GM19467 (cell line): ENCODE measurements at regions not wholly inside any gene's neighbourhood (a gene's known extent, or its start where the extent isn't known, plus 50 kb on each side); places are given as distances from the start of the nearest gene placed in this dataset.
"Not testable (repeated sequence)": the region's sequence is repeated elsewhere in the genome, so short reads cannot be mapped to it uniquely, and the experiment has no call there.

Source experiments
- ATAC-seq: cut with Tn5 transposase; IDR thresholded peaks from one replicate; pipeline ENCODE4 v1.9.1; 2021; ENCODE audit warnings: mild to moderate bottlenecking, moderate library complexity; ENCODE audit not compliant: unreplicated experiment

DNA sequence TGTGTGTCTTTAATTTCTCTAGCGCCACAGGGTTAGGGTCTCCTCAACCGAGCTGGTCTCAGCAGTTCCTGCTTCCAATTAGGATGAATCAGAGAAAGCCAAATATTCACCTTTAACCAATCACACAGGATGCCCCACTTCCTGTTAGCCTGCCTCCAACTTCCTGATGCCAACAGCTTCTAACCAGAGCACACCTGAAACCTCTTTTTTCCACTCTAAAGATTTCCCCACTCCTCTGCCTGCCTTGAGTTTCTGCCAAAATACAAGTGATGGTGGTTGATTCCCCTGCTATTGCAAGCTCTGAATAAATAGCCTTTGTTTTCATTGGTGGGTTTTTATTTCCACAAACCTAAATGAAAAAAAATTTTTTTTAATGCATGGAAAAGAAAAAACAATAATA lies 144.7 kb upstream of the UST start:
- no peak for ATAC-seq

DNA sequence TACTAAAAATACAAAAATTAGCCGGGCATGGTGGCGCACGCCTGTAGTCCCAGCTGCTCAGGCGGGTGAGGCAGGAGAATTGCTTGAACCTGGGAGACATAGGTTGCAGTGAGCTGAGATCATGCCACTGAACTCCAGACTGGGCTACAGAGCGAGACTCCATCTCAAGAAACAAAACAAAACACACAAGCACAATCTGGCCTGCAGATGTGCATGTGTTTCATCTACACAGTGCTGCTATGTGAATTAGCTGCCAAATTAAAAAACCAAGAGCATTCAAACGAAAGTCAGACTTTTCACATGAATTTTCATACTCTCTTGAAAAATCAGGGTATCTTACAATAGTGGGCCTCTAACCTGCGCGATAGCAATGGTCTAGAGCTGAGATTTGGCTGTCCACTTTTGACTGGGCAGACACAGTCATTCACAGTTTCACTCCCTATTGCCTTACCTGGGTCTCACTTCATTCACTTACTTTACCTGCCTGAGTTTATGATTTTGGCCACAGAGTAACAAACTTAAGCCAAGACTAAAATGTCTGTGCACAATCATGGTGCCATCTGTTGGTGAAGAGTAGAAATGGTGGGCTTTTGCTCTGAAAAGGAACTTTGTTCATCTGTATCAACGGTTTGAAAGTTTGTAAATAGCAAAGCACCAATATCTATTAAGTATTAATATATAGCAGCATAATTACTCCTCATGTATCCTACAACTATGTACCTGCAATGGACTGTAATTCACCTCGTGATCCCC lies 138.5 kb upstream of the UST start:
- ATAC-seq: no peak

DNA sequence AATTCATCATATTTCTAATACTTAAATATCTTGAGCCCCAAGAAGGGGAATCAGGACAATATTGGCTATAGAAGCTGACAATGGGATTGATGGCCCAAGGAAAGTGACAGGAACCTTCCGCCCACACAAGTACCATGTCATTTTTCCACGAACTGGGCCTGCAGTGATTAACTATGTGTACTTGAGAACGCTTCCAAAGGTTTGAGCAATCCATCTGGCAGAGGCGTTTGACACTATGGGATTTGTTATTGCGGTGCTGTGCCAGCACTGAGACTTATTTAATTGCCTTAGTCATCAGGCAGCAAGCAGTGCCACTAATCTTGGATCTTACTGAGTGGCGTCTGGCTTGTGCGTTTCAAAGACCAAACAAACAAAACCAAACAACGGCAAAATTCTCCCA lies 135.6 kb upstream of the UST start:
- no peak for ATAC-seq

DNA sequence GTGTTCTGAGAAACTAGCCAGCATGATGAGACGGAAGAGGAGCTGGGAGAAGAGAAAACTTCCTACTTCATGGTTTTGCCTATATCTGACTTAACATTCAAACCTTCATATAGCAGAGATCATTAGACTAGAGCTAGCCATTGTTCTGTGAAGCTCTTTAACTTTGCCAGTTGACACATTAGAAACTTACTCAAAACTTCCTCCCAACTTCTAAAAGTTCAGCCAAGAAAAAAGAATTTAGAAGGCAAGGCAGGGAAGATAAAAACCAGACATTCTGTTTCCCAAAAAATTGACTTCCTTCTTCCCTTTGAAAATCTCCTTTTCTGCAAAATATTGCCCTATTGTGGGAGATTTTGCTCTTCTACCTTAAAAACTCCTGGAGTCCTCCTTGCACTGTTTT lies 134.8 kb upstream of the UST start:
- no peak for ATAC-seq

DNA sequence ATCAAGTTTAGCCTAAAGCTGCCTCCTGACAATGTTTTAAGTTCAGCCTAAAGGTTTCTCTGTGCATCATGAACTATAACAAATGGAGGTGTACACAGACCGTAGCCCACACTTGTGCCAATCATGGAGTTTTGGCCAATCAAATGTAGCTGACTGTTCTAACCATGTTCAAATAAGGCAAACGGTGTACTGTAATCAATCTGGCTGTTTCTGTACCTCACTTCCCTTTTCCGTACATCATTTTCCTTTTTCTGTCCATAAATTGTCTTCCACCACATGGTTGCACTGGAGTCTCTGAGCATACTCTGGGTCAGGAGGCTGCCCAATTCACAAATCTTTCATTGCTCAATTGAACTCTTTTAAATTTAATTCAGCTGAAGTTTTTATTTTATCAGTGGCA lies 132.2 kb upstream of the UST start:
- no peak for ATAC-seq

DNA sequence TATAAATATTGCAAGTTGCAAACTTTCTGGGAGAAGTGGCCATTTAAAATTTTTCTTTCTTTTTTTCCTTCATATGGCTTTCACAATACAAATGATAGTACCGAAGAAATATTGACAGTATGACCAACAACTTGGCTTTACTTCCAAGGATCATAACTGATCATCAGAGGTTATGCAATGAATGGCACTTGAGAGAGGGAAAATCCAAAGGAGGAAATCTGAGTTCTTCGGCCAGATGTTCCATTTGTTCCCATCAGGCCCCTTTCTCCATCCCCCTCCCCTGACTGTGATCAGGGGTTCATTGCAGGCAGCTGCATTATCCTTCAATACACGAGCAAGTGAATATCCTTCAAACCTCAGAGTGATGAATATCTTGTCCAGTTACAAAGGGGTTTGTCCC lies 130.0 kb upstream of the UST start:
- no peak for ATAC-seq

DNA sequence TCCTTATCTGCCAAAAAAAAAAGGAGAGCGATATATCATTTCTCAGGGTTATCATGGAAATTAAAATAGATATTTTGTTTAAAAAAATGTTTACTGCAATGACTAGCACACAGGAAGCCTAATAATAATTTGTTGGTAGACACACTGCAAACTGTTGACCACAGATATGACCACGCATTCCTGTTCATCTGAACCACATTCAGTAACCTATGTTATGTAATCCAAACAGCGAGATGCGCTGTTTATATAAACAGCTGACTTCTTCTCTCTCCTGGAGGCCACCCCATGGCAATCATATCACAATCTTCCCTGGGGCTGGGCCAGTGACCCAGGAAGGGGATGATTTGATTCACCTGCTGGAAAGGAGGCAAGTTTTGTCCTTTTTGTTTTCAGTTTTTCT lies 129.3 kb upstream of the UST start:
- no peak for ATAC-seq

DNA sequence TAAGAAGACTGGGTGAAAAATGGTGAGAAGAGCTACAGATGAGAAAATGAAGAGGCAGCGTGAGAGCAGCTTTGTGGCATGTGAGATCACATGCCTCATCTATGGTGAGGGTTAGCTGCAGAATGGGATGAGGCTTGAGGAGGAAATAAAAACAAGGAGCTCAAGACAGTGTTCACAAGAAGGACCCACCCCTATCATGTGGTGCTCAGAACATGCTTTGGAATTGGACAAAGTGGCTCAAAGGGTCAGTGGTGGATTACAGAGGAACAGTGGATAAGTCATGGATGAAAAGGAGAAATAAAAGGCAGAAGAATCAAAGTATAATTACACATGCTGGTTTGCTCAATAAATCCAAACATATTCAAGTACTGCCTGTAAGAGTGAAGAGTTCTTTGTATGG lies 126.9 kb upstream of the UST start:
- no peak for ATAC-seq

DNA sequence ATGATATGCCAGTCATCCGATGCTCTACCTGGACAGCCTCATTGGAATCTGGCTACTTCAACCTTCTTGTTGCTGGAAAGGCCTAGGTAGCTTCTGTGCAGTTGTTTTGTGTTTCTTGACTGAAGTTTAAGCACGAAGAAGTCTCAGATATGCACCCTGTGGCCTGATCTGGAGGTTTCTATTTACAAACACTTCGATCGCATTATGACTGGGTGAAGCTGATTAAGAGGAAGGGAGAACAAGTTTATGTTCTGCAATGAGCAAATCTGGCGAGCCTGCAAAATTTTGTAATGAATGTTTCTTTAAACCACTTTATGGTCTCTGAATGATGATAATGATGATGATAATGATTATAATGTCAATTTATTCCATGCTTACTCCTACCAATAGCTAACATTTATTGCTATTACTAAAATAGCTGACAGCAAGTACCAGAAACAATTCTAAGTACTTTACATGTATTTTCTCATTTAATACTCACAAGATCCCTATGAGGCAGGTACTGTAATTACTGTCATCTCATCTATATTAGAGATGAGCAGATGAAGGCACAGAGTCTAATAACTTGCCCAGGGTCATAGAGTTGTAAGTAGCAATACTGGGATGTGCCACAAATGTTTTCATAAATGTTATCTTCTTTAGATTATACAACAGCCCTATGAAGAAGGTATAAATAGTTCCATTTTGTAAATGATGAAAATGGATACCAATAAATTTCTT lies 126.1 kb upstream of the UST start:
- ATAC-seq: no peak

DNA sequence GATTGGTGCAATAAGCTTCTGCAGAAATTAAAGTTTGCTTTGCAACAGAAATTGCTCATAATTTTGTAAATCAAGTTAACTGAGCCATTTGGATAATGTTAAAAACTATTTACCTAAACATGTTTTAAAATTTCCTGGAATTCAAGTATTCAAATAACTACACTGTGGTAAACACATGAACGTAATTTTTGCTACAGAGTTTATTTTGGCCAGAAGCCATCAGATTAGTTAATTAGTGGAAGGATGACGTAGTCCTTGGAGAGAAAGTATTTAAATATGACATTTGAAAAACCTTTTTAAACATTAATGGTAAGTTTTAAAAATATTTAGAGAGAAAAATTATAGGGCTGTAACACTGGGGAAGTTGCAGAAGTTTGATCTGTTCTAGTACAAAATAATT lies 121.2 kb upstream of the UST start:
- ATAC-seq: no peak

DNA sequence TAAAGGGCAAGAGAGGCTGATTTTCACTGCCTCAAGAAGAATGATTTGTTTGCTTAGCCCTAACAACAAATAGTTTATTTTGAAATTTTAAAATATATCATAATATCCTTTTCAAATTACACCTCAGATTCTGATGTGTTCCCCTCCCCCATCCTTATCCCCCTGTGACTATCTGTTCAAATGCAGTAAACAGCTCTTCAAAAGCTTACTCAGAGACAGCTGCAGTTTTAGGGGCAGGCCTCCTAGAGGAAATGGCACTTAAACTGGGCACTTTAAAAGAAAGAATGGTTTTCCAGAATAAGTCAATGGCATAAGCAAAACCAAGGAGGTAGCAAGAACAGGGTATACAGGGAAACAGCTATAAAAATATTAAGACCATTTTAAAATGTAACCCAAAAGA lies 118.6 kb upstream of the UST start:
- ATAC-seq: no peak

DNA sequence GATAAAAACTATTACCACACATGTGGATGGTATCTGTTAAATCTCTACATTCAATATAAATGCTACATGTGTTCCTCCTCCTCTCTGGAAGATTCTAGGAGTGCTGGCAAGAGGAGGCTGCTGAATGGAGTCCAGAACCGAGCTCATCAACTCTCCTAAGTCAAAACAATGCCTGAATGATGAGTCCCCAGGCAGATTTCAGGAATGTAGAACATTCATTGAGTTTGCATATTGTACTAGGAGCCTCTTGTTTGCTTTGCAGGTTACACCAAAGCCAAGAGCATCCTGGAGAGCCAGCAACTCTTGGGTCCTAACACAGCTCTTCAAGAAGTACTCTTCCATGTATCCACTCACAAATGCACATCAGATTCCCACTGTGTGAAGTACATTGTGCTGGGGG lies 117.6 kb upstream of the UST start:
- no peak for ATAC-seq

DNA sequence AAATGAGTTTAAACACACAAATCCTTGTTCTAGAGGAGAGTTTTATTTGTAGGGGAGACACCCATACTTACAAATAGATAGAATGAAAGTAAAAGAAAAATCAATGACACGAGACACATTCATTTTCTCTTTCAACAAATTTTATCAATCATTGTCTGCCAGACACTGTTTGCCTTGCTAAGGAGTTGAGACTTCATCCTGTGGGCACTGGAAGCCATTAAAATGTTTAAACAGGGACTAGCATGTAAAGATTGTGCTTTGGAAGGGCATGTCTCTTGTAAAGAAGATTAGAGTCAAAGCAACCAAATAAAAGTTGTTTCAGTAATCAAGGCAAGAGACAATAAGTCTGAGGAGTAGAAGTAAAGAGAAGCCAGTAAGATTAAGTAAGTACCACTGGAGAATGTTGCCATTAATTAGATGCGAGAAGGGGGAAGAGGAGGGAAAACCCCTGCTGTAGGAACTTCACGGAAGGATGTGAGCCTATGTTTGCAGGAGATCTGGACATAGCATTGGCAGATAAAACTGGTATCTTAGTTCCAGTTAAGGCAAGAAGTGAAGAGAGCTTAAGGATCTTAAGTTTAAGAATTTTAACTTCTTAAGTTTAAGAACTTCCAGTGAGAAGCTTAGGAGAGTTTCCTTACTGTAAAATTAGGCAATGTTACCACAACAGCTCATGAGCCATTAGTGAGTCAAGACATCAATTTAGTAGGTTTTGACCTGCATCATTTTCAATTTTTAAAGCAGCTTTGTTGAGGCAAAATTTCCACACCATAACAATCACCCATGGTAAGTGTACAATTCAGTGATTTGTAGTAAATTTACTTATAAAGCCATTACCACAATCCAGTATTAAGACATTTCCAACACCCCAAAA lies 117.0 kb upstream of the UST start:
- no peak for ATAC-seq

DNA sequence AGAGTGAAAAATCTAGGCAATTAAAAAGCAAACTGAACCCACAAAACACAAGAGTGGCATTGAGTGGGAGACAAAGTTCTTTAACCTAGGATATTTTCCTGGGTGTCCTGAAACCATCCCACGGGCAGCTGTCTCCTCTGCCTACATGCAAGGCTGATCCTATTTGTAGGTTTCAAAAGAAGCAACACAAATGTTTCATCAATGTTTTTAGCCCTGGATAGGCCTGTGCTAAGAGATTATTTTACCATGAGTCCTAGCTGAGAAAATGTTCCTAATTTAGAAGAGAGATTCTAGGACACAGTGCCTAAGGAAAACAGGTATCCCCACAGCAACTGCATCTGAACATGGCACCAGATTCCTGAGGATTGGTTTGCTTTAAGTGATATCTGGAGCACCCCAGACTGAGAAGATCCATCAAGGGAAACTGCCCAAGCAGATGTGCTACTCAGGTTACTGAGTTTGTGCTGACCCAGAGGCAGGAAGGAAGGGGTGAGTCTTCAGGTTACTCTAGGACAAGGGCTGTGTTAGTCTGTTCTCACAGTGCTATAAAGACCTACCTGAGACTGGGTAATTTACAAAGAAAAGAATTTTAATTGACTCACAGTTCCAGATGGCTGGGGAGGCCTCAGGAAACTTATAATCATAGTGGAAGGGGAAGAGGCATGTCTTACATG lies 111.6 kb upstream of the UST start:
- no peak for ATAC-seq

DNA sequence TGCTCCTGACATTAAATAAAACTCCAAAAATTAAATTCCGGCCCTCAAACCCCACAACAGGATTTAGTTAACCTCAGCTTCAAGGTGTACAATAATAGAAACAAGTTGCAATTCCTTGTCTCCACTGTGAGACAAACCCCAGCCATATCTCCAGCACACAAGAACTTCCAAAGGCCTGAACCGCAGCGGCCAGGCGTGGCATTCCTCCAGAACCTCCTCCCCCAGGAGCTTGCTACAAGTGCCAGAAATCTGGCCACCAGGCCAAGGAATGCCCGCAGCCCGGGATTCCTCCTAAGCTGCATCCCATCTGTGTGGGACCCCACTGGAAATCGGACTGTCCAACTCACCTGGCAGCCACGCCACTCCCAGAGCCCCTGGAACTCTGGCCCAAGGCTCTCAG lies 105.0 kb upstream of the UST start:
- ATAC-seq: not testable (repeated sequence)

DNA sequence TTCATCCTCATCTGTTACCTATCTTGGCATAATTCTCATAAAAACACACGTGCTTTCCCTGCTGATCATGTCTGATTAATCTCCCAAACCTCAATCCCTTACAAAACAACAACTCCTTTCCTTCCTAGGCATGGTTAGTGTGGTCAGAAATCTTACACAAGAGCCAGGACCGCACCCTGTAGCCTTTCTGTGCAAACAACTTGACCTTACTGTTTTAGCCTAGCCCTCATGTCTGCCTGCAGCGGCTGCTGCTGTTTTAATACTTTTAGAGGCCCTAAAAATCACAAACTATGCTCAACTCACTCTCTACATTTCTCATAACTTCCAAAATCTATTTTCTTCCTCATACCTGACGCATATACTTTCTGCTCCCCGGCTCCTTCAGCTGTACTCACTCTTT lies 103.6 kb upstream of the UST start:
- ATAC-seq: not testable (repeated sequence)

DNA sequence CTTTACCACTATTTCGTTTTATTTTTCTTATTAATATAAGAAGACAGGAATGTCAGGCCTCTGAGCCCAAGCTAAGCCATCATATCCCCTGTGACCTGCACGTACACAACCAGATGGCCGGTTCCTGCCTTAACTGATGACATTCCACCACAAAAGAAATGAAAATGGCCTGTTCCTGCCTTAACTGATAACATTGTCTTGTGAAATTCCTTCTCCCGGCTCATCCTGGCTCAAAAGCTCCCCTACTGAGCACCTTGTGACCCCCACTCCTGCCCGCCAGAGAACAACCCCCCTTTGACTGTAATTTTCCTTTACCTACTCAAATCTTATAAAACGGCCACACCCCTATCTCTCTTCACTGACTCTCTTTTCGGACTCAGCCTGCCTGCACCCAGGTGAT lies 101.8 kb upstream of the UST start:
- not testable (repeated sequence) for ATAC-seq

DNA sequence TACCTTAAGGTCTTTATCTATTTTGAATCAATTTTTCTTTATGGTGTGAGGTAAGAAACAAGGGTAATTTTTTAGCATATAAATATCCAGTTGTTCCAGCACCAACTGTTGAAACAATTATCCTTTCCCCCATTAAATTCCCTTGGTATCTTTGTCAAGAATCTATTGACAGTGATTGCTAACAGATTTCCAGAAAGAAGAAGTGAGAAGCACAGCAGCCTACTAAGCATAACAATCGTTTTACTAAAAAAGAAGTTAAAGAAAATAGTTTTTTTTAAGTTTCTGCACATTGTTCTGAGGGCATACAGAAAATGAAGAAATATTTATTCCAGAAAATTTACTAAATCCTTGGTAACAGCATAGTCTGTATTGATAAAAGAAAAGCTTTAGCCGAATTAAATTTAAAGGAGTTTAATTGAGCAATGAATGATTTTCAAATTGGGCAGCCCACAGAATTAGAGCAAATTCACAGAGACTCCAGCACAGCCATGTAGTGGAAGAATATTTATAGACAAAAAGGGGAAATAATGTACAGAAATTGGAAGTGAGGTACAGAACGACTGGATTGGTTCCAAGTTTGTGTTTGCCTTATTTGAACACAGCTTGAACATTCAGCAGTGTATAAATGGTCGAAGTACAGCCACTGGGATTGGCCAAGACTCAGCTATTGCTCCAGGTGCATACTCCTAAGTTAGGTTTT lies 97.9 kb upstream of the UST start:
- no peak for ATAC-seq

DNA sequence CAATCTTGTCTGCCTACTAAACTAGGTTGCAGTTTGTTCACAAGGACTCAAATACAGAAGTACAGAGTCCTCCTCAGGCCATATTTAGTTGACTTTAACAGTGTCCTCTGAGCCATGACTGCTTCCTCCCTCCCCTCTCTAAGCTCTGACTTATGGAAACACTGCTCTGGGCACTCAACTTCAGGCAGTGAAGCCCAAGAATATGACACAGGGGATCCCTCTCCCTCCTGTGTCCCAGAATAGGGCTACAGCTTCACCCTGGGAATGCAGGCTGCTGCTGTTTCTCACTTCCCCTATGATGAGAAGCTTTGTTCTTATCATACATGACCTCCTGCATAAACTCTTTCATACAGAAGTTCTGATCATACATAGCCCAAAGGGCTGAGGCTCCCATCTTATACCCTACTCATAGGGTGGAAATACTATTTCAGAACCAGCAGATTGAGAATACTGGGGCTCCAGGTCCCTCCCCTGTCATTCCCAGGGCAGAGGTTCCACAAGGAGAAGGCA lies 97.3 kb upstream of the UST start:
- ATAC-seq: no peak

DNA sequence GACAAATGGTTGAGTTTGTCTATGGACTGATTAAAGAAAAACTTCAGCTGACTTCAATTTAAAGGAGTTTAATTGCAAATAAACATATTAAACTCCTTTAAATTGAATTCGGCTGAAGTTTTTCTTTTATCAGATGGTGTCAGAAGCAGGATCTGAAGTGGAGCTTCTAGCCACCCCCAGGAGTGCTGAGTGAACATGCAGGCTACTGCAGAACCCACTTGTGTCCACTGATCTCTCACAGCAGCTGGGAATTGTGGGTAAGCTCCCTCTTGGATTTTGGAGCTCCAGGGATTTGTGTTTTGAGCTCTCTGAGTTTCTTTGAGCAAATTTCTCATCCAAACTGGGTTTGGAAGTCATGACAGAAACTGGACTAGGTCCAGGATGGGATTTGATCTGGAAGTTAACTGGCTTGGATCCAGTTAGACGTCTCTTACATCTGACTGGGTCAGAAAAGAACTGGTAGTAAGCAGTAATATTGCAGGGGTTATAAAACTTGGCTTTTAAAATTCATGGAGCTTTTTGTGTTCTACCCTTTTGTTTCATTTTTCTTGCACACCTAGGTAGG lies 95.8 kb upstream of the UST start:
- ATAC-seq: no peak
